OCI-LY7 (cell line): ENCODE measurements at regions not wholly inside any gene's neighbourhood (a gene's known extent, or its start where the extent isn't known, plus 50 kb on each side); places are given as distances from the start of the nearest gene placed in this dataset.

Source experiments
- EZH2phosphoT487 ChIP-seq: fragments of 200-600 bp; sonication (generic); IDR thresholded peaks from 2 replicates; pipeline ENCODE4 v1.6.1; 2018; ENCODE audit warnings: low read depth, borderline replicate concordance, mild to moderate bottlenecking, mixed run types, antibody characterized with exemption, low read length, moderate library complexity, mixed read lengths
- TF ChIP-seq, protein P1 (sequence below): fragments of 200-600 bp; sonication (generic); conservative IDR thresholded peaks from 2 replicates; pipeline ENCODE4 v1.5.1; 2014; ENCODE audit warnings: mild to moderate bottlenecking, antibody characterized with exemption, low read length, moderate library complexity, mixed read lengths

DNA sequence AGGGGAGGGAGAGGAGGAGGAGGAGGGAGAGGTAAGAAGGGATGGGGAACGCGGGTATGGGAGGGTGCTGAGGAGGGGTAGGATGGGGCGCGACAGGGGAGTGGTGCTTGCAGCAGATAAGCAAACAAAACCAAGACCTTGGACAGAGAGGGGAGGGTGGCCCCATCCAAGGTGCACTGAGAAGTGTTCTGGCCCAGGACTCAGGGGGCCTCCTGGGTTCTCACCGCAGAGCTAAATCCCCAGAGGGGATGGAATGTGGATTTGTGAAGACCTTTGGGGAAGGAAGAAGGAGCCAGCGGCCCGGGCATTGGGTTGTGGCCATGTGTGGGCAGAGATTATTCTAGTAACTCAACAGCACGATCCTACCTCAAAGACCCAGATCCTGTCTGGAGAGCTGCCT, 90.9 kb upstream of the LINC01488 start:
- TF ChIP-seq, protein P1, sequence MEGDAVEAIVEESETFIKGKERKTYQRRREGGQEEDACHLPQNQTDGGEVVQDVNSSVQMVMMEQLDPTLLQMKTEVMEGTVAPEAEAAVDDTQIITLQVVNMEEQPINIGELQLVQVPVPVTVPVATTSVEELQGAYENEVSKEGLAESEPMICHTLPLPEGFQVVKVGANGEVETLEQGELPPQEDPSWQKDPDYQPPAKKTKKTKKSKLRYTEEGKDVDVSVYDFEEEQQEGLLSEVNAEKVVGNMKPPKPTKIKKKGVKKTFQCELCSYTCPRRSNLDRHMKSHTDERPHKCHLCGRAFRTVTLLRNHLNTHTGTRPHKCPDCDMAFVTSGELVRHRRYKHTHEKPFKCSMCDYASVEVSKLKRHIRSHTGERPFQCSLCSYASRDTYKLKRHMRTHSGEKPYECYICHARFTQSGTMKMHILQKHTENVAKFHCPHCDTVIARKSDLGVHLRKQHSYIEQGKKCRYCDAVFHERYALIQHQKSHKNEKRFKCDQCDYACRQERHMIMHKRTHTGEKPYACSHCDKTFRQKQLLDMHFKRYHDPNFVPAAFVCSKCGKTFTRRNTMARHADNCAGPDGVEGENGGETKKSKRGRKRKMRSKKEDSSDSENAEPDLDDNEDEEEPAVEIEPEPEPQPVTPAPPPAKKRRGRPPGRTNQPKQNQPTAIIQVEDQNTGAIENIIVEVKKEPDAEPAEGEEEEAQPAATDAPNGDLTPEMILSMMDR: no peak
- TF ChIP-seq EZH2phosphoT487: no peak
